Gastroesophageal sphincter (tissue), 3 donors: ENCODE measurements at regions not wholly inside any gene's neighbourhood (a gene's known extent, or its start where the extent isn't known, plus 50 kb on each side); places are given as distances from the start of the nearest gene placed in this dataset.

Experiments
- EP300 ChIP-seq: sonication (generic); formaldehyde crosslinking; IDR thresholded peaks from one replicate; pipeline ENCODE4 v1.6.1; 2017; ENCODE audit warnings: antibody characterized with exemption, mild to moderate bottlenecking
- POLR2A ChIP-seq, 2 donors: fragments of 450-650 bp; IDR thresholded peaks; one replicate each; pipeline ENCODE4 v1.6.1; 2017; ENCODE audit warnings: antibody characterized with exemption in 2 of 2, mild to moderate bottlenecking in 2 of 2, moderate library complexity in 1 of 2
- TF ChIP-seq, protein P1 (sequence below), 4 experiments: fragments of 200-600 bp in 2 of 4; fragments of 450-650 bp in 2 of 4; sonication (generic) in 1 of 4; IDR thresholded peaks; one replicate each; pipeline ENCODE4 v1.5.1; 2017 to 2019; ENCODE audit warnings: antibody characterized with exemption in 4 of 4, mild to moderate bottlenecking in 2 of 4, moderate library complexity in 2 of 4

DNA sequence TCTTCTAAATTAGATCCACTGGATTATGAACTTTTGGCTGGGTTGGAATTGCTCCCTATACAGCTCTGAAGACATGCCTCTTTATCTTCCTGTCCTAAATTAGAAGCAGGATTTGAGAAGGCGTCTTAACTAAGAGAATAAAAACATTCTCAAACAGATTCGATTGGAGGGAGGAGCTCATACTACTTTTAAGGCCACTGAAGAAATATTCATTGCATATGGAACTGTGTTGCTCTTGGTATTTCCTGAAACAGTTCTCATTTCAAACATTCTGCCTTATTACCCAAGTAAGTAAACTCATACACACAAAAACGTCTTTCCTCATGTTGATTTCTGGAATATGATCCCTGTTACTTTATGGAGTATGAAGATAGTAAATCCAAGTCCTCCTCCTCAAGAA lies 519.7 kb upstream of the CDH4 start:
- TF ChIP-seq, protein P1, sequence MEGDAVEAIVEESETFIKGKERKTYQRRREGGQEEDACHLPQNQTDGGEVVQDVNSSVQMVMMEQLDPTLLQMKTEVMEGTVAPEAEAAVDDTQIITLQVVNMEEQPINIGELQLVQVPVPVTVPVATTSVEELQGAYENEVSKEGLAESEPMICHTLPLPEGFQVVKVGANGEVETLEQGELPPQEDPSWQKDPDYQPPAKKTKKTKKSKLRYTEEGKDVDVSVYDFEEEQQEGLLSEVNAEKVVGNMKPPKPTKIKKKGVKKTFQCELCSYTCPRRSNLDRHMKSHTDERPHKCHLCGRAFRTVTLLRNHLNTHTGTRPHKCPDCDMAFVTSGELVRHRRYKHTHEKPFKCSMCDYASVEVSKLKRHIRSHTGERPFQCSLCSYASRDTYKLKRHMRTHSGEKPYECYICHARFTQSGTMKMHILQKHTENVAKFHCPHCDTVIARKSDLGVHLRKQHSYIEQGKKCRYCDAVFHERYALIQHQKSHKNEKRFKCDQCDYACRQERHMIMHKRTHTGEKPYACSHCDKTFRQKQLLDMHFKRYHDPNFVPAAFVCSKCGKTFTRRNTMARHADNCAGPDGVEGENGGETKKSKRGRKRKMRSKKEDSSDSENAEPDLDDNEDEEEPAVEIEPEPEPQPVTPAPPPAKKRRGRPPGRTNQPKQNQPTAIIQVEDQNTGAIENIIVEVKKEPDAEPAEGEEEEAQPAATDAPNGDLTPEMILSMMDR (IDR thresholded peaks at IDR 0.05): no peak
- TF ChIP-seq EP300 (no peak), POLR2A (IDR thresholded peaks at IDR 0.05) (no peak)
